Endodermal cell (in vitro differentiated cells): ENCODE measurements at regions not wholly inside any gene's neighbourhood (a gene's known extent, or its start where the extent isn't known, plus 50 kb on each side); places are given as distances from the start of the nearest gene placed in this dataset.

Source experiments
- DNase-seq: peaks from one replicate; pipeline ENCODE4 v3.0.0-alpha.2; 2017
- H3K27ac ChIP-seq: 2 replicates; pipeline ENCODE4 v1.5.1; 2013; ENCODE audit warnings: mild to moderate bottlenecking, low read depth, low read length, moderate library complexity
- H3K27me3 ChIP-seq: 2 replicates; pipeline ENCODE4 v1.6.1; 2013; ENCODE audit warnings: mild to moderate bottlenecking, low read length, moderate library complexity; ENCODE audit not compliant: insufficient read depth, control insufficient read depth, poor library complexity, severe bottlenecking
- H3K36me3 ChIP-seq: 2 replicates; pipeline ENCODE4 v1.7.0; 2013; ENCODE audit warnings: mild to moderate bottlenecking, low read length, moderate library complexity; ENCODE audit not compliant: control insufficient read depth, insufficient read depth
- H3K4me1 ChIP-seq: one replicate; pipeline ENCODE4 v1.7.0; 2013; ENCODE audit warnings: low read length; ENCODE audit not compliant: control insufficient read depth, insufficient read depth
- H3K4me3 ChIP-seq: 2 replicates; pipeline ENCODE4 v1.5.1; 2013; ENCODE audit warnings: mild to moderate bottlenecking, low read length, moderate library complexity
- H3K9ac ChIP-seq: 2 replicates; pipeline ENCODE4 v1.6.1; 2013; ENCODE audit warnings: mild to moderate bottlenecking, low read length, moderate library complexity; ENCODE audit not compliant: poor library complexity, severe bottlenecking; ENCODE audit errors: extremely low read depth
- H3K9me3 ChIP-seq: 2 replicates; pipeline ENCODE4 v1.6.1; 2013; ENCODE audit warnings: mild to moderate bottlenecking, low read length, moderate library complexity; ENCODE audit not compliant: control insufficient read depth
- H3K27ac Mint-ChIP-seq: 2 replicates; pipeline ENCODE4 v1.8.0; 2020; ENCODE audit warnings: mixed read lengths
- H3K27me3 Mint-ChIP-seq: 2 replicates; pipeline ENCODE4 v1.8.0; 2021; ENCODE audit warnings: mild to moderate bottlenecking, mixed read lengths; ENCODE audit not compliant: insufficient read depth
- H3K36me3 Mint-ChIP-seq: 2 replicates; pipeline ENCODE4 v1.8.0; 2020; ENCODE audit warnings: low read depth, mixed read lengths
- H3K4me1 Mint-ChIP-seq: 2 replicates; pipeline ENCODE4 v1.8.0; 2020; ENCODE audit warnings: mixed read lengths
- H3K4me3 Mint-ChIP-seq: 2 replicates; pipeline ENCODE4 v1.8.0; 2020; ENCODE audit warnings: mild to moderate bottlenecking, moderate library complexity, mixed read lengths
- H3K9me3 Mint-ChIP-seq: 2 replicates; pipeline ENCODE4 v1.8.0; 2020; ENCODE audit warnings: mild to moderate bottlenecking, mixed read lengths
- WGBS, 2 experiments: methylation state at CpG; one replicate each; pipeline versions ENCODE4 v1.1.5 to v1.1.7; 2013; ENCODE audit warnings: missing lambda C conversion rate in 2 of 2, mixed read lengths in 1 of 2; ENCODE audit not compliant: insufficient coverage in 1 of 2, insufficient read length in 1 of 2; 5-methylcytosine and 5-hydroxymethylcytosine counted together
- TF ChIP-seq, protein P1 (sequence below): fragments of 200-600 bp; sonication (generic); conservative IDR thresholded peaks from 2 replicates; pipeline ENCODE4 v1.5.0; 2021; ENCODE audit warnings: antibody characterized with exemption, mild to moderate bottlenecking

DNA sequence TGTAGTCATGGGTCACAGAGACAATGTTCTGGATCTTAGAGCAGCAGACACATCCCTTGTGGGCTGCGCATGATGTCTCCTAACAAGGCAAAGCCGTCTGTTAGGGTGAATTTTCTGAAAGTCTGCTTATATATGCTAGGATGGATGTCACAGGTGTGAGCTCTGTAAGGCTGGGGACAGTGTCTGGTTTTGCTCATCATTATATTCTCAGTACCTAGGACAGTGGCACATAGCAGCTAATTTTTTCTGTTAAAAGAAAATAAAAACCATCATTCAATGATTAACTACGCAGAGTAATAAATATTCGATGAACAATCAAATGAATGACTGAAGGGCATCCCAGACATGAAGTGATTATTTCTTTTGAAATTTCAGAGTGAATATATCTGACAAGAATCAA, 52.9 kb upstream of the FAM169A start:
- Histone ChIP-seq H3K9me3 (peaks cover 11% of the 10 kb centered on the region), H3K4me3 (no peak overlapping the region), H3K9ac (no peak overlapping the region), H3K4me1 (no peaks in the 10 kb centered on the region), H3K27me3 (no peaks in the 10 kb centered on the region), H3K27ac (no peak overlapping the region), H3K36me3 (no peaks in the 10 kb centered on the region)
- no peaks in the 10 kb centered on the region for H3K27me3 Mint-ChIP-seq
- H3K27ac Mint-ChIP-seq: no peak overlapping the region
- no peak for DNase-seq
- TF ChIP-seq, protein P1, sequence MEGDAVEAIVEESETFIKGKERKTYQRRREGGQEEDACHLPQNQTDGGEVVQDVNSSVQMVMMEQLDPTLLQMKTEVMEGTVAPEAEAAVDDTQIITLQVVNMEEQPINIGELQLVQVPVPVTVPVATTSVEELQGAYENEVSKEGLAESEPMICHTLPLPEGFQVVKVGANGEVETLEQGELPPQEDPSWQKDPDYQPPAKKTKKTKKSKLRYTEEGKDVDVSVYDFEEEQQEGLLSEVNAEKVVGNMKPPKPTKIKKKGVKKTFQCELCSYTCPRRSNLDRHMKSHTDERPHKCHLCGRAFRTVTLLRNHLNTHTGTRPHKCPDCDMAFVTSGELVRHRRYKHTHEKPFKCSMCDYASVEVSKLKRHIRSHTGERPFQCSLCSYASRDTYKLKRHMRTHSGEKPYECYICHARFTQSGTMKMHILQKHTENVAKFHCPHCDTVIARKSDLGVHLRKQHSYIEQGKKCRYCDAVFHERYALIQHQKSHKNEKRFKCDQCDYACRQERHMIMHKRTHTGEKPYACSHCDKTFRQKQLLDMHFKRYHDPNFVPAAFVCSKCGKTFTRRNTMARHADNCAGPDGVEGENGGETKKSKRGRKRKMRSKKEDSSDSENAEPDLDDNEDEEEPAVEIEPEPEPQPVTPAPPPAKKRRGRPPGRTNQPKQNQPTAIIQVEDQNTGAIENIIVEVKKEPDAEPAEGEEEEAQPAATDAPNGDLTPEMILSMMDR: no peak
- no peak overlapping the region for H3K4me3 Mint-ChIP-seq
- no peaks in the 10 kb centered on the region for H3K4me1 Mint-ChIP-seq
- WGBS, 2 experiments: 60 to 84% methylated on average over 2 to 4 of the region's 4 CpGs
- H3K9me3 Mint-ChIP-seq: peaks cover 9% of the 10 kb centered on the region
- H3K36me3 Mint-ChIP-seq: no peaks in the 10 kb centered on the region

DNA sequence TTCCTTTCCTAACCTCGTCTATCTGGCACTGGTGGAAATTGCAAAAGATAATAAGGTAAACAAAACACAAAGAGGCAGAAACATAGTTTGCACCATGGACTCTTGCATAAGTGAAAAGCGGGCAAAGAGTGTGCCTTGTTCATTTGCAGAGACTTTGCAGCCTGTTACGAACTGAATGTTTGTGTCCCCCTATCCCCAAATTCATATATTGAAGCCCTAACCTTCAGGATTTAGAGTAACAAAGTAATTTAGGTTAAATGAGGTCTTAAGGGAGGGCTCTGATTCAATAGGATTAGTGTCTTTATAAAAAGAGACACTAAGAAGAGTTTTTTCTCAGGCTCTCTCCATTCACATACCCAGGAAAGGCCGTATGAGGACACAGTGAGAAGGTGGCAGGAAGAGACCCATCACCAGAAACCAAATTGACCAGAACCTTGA, 52.1 kb upstream of the FAM169A start:
- no peak overlapping the region for H3K9ac ChIP-seq
- no peaks in the 10 kb centered on the region for H3K4me1 Mint-ChIP-seq
- H3K4me3 Mint-ChIP-seq: no peak overlapping the region
- H3K36me3 Mint-ChIP-seq: no peaks in the 10 kb centered on the region
- TF ChIP-seq, protein P1: no peak
- no peaks in the 10 kb centered on the region for H3K4me1 ChIP-seq
- H3K27ac ChIP-seq: no peak overlapping the region
- no peaks in the 10 kb centered on the region for H3K36me3 ChIP-seq
- no peaks in the 10 kb centered on the region for H3K27me3 Mint-ChIP-seq
- no peak for DNase-seq
- 94 to 100% methylated on average over 1 to 4 of the region's 4 CpGs for WGBS, 2 experiments
- H3K9me3 ChIP-seq: peaks cover 11% of the 10 kb centered on the region
- no peak overlapping the region for H3K4me3 ChIP-seq
- H3K27ac Mint-ChIP-seq: no peak overlapping the region
- peaks cover 9% of the 10 kb centered on the region for H3K9me3 Mint-ChIP-seq
- no peaks in the 10 kb centered on the region for H3K27me3 ChIP-seq

DNA sequence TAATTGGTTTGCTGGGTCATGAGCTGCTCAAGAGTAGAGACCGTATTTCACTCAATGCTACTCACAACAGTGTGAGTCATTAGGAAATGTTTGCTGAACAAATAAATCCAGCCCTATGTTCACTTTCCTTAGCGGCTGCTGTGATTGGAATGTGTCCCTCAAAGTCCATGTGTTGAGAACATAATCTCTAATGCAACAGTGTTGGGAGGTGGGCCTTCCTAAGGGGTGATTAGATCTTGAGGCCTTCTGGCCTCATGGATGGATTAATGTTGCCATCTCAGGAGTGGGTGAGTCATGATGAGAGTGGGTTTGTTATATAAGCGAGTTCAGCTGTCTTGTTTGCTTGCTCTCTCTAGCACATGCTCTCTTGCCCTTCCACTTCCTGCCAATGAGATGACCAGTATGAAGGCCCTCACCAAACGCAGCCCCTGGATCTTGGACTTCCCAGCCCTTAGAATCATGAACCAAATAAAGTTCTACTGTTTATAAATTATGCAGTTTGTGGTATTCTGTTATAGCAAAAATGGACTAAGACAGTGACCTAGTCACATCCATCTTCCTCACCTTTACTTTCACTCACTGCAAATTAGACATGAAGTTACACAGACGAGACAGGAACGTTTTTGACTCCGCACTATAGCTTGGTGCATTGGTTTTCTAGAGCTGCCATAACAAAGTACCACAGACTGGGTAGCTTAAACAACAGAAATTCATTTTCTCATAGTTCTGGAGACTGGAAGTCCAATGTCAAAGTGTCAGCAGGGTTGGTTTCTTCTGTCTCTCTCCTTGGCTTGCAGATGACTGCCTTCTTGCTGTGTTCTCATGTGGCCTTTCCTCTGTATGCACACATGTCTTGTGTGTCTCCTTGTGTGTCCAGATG, 50.9 kb upstream of the FAM169A start:
- no peak overlapping the region for H3K4me3 Mint-ChIP-seq
- H3K27me3 Mint-ChIP-seq: no peaks in the 10 kb centered on the region
- no peak overlapping the region for H3K27ac Mint-ChIP-seq
- no peaks in the 10 kb centered on the region for H3K4me1 ChIP-seq
- H3K9ac ChIP-seq: no peak overlapping the region
- H3K27ac ChIP-seq: no peak overlapping the region
- TF ChIP-seq, protein P1: no peak
- WGBS, 2 experiments: 89 to 94% methylated on average over 5 to 7 of the region's 7 CpGs
- H3K9me3 ChIP-seq: peaks cover 11% of the 10 kb centered on the region
- H3K27me3 ChIP-seq: no peaks in the 10 kb centered on the region
- no peak for DNase-seq
- no peak overlapping the region for H3K4me3 ChIP-seq
- no peaks in the 10 kb centered on the region for H3K36me3 ChIP-seq
- no peaks in the 10 kb centered on the region for H3K4me1 Mint-ChIP-seq
- H3K9me3 Mint-ChIP-seq: peaks cover 9% of the 10 kb centered on the region
- no peaks in the 10 kb centered on the region for H3K36me3 Mint-ChIP-seq
